Gastroesophageal sphincter (tissue), 3 donors: ENCODE measurements at regions not wholly inside any gene's neighbourhood (a gene's known extent, or its start where the extent isn't known, plus 50 kb on each side); places are given as distances from the start of the nearest gene placed in this dataset.

Experiments used
- POLR2A ChIP-seq, 2 donors: fragments of 450-650 bp; IDR thresholded peaks; one replicate each; pipeline ENCODE4 v1.6.1; 2017; ENCODE audit warnings: antibody characterized with exemption in 2 of 2, mild to moderate bottlenecking in 2 of 2, moderate library complexity in 1 of 2
- TF ChIP-seq, protein P1 (sequence below), 4 experiments: fragments of 200-600 bp in 2 of 4; fragments of 450-650 bp in 2 of 4; sonication (generic) in 1 of 4; IDR thresholded peaks; one replicate each; pipeline ENCODE4 v1.5.1; 2017 to 2019; ENCODE audit warnings: antibody characterized with exemption in 4 of 4, mild to moderate bottlenecking in 2 of 4, moderate library complexity in 2 of 4

DNA sequence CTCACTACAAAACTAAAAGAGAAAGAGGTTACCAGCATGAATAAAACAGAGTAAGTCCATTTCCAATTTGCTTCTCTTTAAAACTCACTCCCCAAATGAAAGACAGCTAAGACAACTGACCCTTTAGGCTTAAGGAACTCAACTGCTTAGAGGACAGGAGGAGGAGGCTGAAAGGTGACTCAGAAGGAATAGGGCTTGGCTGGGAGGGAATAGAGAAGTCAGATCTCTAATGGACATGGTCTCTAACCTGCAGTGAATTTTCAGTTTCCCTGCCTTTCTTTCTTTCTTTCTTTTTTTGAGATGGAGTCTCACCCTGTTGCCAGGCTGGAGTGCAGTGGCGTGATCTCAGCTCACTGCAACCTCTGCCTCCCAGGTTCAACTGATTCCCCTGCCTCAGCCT lies 261.8 kb upstream of the CLINT1 start:
- no peak for TF ChIP-seq POLR2A (IDR thresholded peaks at IDR 0.05)
- TF ChIP-seq, protein P1, sequence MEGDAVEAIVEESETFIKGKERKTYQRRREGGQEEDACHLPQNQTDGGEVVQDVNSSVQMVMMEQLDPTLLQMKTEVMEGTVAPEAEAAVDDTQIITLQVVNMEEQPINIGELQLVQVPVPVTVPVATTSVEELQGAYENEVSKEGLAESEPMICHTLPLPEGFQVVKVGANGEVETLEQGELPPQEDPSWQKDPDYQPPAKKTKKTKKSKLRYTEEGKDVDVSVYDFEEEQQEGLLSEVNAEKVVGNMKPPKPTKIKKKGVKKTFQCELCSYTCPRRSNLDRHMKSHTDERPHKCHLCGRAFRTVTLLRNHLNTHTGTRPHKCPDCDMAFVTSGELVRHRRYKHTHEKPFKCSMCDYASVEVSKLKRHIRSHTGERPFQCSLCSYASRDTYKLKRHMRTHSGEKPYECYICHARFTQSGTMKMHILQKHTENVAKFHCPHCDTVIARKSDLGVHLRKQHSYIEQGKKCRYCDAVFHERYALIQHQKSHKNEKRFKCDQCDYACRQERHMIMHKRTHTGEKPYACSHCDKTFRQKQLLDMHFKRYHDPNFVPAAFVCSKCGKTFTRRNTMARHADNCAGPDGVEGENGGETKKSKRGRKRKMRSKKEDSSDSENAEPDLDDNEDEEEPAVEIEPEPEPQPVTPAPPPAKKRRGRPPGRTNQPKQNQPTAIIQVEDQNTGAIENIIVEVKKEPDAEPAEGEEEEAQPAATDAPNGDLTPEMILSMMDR (IDR thresholded peaks at IDR 0.05), result no peak
